A673 (cell line): ENCODE measurements at regions not wholly inside any gene's neighbourhood (a gene's known extent, or its start where the extent isn't known, plus 50 kb on each side); places are given as distances from the start of the nearest gene placed in this dataset.

ENCODE experiments used
- EZH2 ChIP-seq: fragments of 200-600 bp; sonication (generic); IDR thresholded peaks from 2 replicates; pipeline ENCODE4 v1.6.1; 2017; ENCODE audit warnings: borderline replicate concordance, low read depth, mild to moderate bottlenecking, mixed read lengths, antibody characterized with exemption, low read length; ENCODE audit not compliant: poor library complexity, severe bottlenecking
- TF ChIP-seq, protein P1 (sequence below): fragments of 300-800, 200-600 bp; sonication (generic); conservative IDR thresholded peaks from 2 replicates; pipeline ENCODE4 v1.5.1; 2017; ENCODE audit warnings: low read depth, mild to moderate bottlenecking, antibody characterized with exemption, low read length, moderate library complexity, mixed read lengths

DNA sequence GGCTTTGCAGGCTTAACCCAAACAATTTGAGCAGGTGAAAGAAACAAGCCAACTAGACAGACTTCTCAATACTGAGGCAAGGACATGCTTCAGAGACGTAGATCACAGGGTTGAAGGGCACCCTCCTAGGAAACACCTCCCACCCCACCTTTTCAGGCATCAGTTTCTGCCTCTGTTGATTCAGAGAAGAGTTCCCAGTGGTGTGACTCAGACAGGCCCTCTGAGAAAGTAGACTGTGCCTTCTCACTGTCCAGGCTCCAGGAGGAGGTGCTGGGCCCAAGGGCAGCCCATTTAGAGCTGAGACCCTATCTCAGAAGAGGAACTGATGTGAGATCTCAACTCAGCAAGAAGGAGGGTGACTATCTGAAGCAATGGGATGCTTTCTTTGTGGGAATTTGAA, 108.1 kb downstream of the FAM50B start:
- TF ChIP-seq, protein P1, sequence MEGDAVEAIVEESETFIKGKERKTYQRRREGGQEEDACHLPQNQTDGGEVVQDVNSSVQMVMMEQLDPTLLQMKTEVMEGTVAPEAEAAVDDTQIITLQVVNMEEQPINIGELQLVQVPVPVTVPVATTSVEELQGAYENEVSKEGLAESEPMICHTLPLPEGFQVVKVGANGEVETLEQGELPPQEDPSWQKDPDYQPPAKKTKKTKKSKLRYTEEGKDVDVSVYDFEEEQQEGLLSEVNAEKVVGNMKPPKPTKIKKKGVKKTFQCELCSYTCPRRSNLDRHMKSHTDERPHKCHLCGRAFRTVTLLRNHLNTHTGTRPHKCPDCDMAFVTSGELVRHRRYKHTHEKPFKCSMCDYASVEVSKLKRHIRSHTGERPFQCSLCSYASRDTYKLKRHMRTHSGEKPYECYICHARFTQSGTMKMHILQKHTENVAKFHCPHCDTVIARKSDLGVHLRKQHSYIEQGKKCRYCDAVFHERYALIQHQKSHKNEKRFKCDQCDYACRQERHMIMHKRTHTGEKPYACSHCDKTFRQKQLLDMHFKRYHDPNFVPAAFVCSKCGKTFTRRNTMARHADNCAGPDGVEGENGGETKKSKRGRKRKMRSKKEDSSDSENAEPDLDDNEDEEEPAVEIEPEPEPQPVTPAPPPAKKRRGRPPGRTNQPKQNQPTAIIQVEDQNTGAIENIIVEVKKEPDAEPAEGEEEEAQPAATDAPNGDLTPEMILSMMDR = no peak
- TF ChIP-seq EZH2 = no peak
